Activated naive CD8-positive, alpha-beta T cell treated with anti-CD3 and anti-CD28 coated beads, Interleukin-2, amount 10 ng/mL, durations not matched to agents 7 days and 5 days (primary cell): ENCODE measurements at regions not wholly inside any gene's neighbourhood (a gene's known extent, or its start where the extent isn't known, plus 50 kb on each side); places are given as distances from the start of the nearest gene placed in this dataset.
"Not testable (repeated sequence)": the region's sequence is repeated elsewhere in the genome, so short reads cannot be mapped to it uniquely, and the experiment has no call there.

ENCODE experiments used
- ATAC-seq: fragments of 150-1000 bp; cut with Tn5 transposase; one replicate; pipeline ENCODE4 v1.10.0; 2021; ENCODE audit warnings: low read depth, moderate library complexity
- POLR2A ChIA-PET: fragments of 350-600 bp; sonication (Branson Sonifier 250); formaldehyde crosslinking; loops from one replicate; lab custom pipeline; 2021; ENCODE audit warnings: antibody characterized with exemption; lab: Charles Lee
- DNase-seq: peaks from one replicate; pipeline ENCODE4 v3.0.0; 2021
- H3K27ac Mint-ChIP-seq: one replicate; pipeline ENCODE4 v1.8.0; 2022; ENCODE audit warnings: mild to moderate bottlenecking, mixed read lengths
- H3K27me3 Mint-ChIP-seq: one replicate; pipeline ENCODE4 v1.8.0; 2022; ENCODE audit warnings: mild to moderate bottlenecking, moderate library complexity, mixed read lengths
- H3K36me3 Mint-ChIP-seq: one replicate; pipeline ENCODE4 v1.8.0; 2021; ENCODE audit warnings: mild to moderate bottlenecking, mixed read lengths
- H3K4me1 Mint-ChIP-seq: one replicate; pipeline ENCODE4 v1.8.0; 2021; ENCODE audit warnings: mixed read lengths
- H3K4me3 Mint-ChIP-seq: one replicate; pipeline ENCODE4 v1.8.0; 2022; ENCODE audit warnings: mild to moderate bottlenecking, moderate library complexity, mixed read lengths
- H3K9me3 Mint-ChIP-seq: one replicate; pipeline ENCODE4 v1.8.0; 2021; ENCODE audit warnings: mixed read lengths

- Mint-ChIP-seq H3K36me3 (no peaks in the 10 kb centered on the region), H3K27ac (no peak overlapping the region)
Measured at GRCh38 chr21:32088471-32088870, 190.4 kb downstream of the MIS18A start.

GRCh38 chr21:32087447-32087846 is 191.4 kb downstream of the MIS18A start:
- ATAC-seq = no peak
- Mint-ChIP-seq H3K9me3 (no peaks in the 10 kb centered on the region), H3K4me3 (no peak overlapping the region), H3K27ac (no peak overlapping the region), H3K27me3 (peaks cover 3% of the 10 kb centered on the region), H3K36me3 (no peaks in the 10 kb centered on the region), H3K4me1 (no peaks in the 10 kb centered on the region)
- POLR2A ChIA-PET = no interaction called here
- no peak for DNase-seq

More at GRCh38 chr21:32088471-32088870, 190.4 kb downstream of the MIS18A start:
- no peak overlapping the region for H3K4me3 Mint-ChIP-seq
- H3K9me3 Mint-ChIP-seq = no peaks in the 10 kb centered on the region
- H3K27me3 Mint-ChIP-seq = no peaks in the 10 kb centered on the region
- POLR2A ChIA-PET = no interaction called here
- no peak for ATAC-seq
- no peak for DNase-seq
- H3K4me1 Mint-ChIP-seq = no peaks in the 10 kb centered on the region

DNA sequence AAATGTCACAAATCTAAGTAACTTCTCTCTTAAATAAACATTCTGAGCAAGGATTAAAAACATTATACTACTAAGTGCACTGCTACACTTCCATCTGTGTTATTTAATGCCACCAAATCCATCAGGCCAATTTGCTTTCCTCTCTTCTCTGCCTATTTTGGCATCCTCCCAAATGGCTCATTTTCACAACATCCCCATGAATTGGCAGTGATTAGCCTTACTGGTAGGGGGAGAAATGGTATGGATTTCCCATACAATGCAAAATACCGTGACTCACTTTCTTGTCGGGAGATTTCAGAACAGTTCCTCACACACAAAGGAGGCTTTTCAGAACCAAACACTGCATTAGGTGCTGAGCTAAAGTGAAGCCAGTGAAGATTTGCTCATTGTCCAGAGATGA is 195.7 kb downstream of the MIS18A start:
- ATAC-seq (no peak), DNase-seq (no peak)
- no peaks in the 10 kb centered on the region for H3K4me1 Mint-ChIP-seq
- H3K4me3 Mint-ChIP-seq = no peak overlapping the region
- peaks cover 8% of the 10 kb centered on the region for H3K27me3 Mint-ChIP-seq
- POLR2A ChIA-PET = no interaction called here
- H3K27ac Mint-ChIP-seq = no peak overlapping the region
- no peaks in the 10 kb centered on the region for H3K9me3 Mint-ChIP-seq
- H3K36me3 Mint-ChIP-seq = no peaks in the 10 kb centered on the region

DNA sequence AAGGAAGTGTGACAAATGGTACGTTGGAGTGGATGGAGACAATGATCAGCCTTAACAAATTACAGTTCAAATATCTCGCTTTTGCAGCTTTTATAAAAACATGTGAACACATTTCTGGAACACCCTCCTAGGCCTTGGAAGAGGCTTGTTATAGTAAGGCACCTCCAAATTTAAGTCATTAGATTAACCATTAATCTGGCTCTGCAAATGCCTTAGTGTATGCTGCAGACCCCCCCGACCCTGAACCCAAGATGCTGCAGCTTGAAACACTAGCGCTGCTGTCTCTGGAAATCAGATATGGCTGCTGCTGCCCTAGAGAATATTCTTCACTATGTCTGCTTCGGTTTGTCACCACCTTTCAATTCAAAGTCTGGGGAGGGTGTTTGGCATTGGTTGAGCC is 196.4 kb downstream of the MIS18A start:
- no peaks in the 10 kb centered on the region for H3K36me3 Mint-ChIP-seq
- no peaks in the 10 kb centered on the region for H3K9me3 Mint-ChIP-seq
- no peaks in the 10 kb centered on the region for H3K4me1 Mint-ChIP-seq
- DNase-seq (no peak), ATAC-seq (no peak)
- H3K4me3 Mint-ChIP-seq = no peak overlapping the region
- no peak overlapping the region for H3K27ac Mint-ChIP-seq
- POLR2A ChIA-PET = no interaction called here
- peaks cover 8% of the 10 kb centered on the region for H3K27me3 Mint-ChIP-seq

GRCh38 chr21:32073593-32073992 is 200.8 kb downstream of the HUNK start:
- no peaks in the 10 kb centered on the region for H3K4me1 Mint-ChIP-seq
- no peaks in the 10 kb centered on the region for H3K9me3 Mint-ChIP-seq
- no peak overlapping the region for H3K27ac Mint-ChIP-seq
- POLR2A ChIA-PET = no interaction called here
- H3K27me3 Mint-ChIP-seq = peaks cover 2% of the 10 kb centered on the region
- no peaks in the 10 kb centered on the region for H3K36me3 Mint-ChIP-seq
- H3K4me3 Mint-ChIP-seq = no peak overlapping the region
- ATAC-seq = no peak
- DNase-seq = no peak

DNA sequence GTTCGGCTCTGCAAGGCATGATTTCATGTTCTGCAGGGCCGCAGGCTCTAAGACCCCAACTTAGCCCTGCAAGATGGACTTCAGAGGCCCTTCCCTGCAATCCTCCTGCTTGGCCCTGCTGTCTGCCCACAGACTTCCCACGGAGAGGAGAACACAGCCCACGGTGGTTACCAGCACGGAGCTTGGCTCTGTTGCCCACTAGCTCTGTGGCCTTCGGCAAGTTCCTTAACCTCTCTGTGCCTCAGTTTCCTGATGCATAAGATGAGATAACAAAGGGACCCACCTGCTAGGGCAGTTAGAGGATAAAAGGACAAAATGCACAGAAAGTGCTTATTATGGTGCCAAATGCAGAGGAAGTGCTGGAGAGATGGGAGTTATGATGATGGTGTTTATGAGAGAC is 200.4 kb downstream of the HUNK start:
- Mint-ChIP-seq H3K27ac (no peak overlapping the region), H3K9me3 (no peaks in the 10 kb centered on the region), H3K36me3 (no peaks in the 10 kb centered on the region), H3K27me3 (no peaks in the 10 kb centered on the region), H3K4me3 (no peak overlapping the region), H3K4me1 (no peaks in the 10 kb centered on the region)
- POLR2A ChIA-PET = no interaction called here
- DNase-seq (no peak), ATAC-seq (no peak)

DNA sequence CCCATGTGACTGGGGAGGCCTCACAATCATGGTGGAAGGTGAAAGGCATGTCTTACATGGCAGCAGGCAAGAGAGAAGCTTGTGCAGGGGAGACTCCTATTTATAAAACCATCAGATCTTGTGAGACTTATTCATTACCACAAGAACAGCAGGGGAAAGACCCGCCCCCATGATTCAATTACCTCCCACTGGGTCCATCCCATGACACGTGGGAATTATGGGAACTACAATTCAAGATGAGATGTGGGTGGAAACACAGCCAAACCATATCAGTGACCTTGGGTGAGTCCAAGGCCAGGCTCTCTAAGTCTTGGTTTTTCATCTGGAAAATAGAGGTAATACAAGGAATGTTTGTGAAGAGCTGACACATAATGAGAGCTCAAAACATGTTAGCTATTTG is 198.8 kb downstream of the HUNK start:
- ATAC-seq, H3K27me3 Mint-ChIP-seq, H3K27ac Mint-ChIP-seq, H3K4me3 Mint-ChIP-seq, H3K4me1 Mint-ChIP-seq, H3K9me3 Mint-ChIP-seq, H3K36me3 Mint-ChIP-seq, DNase-seq, POLR2A ChIA-PET: not testable (repeated sequence)

- Mint-ChIP-seq H3K36me3 (no peaks in the 10 kb centered on the region), H3K27ac (no peak overlapping the region), H3K9me3 (no peaks in the 10 kb centered on the region), H3K4me3 (no peak overlapping the region), H3K27me3 (no peaks in the 10 kb centered on the region), H3K4me1 (no peaks in the 10 kb centered on the region)
- DNase-seq (no peak), ATAC-seq (no peak)
- POLR2A ChIA-PET = no interaction called here
Measured at GRCh38 chr21:32070676-32071330, 198.0 kb downstream of the HUNK start.

DNA sequence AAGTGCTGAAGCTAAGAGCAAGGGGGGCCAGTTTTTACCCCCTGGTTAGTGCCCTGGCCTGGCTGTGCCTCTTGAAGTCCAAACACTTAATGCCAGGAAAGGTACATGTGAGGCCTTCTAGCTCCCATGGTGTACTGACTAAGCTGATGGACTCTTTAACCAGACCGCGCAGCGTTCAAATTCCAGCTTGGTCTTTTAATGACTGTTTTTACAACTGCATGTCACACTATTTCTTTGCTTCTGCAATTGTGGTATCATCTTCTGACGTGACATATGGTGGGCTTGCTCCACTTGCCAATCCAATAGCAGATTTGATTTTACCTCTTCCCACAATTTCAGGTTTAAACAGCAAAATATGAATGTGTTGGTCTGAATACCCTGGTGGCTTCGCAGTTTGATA is 197.3 kb downstream of the HUNK start:
- no peaks in the 10 kb centered on the region for H3K36me3 Mint-ChIP-seq
- no peak for DNase-seq
- H3K27ac Mint-ChIP-seq = no peak overlapping the region
- H3K27me3 Mint-ChIP-seq = no peaks in the 10 kb centered on the region
- POLR2A ChIA-PET = no interaction called here
- no peak overlapping the region for H3K4me3 Mint-ChIP-seq
- no peaks in the 10 kb centered on the region for H3K9me3 Mint-ChIP-seq
- no peaks in the 10 kb centered on the region for H3K4me1 Mint-ChIP-seq
- no peak for ATAC-seq

GRCh38 chr21:32065654-32066053 is 192.8 kb downstream of the HUNK start:
- Mint-ChIP-seq H3K36me3 (no peaks in the 10 kb centered on the region), H3K4me3 (no peak overlapping the region), H3K27ac (no peak overlapping the region), H3K27me3 (peaks cover 6% of the 10 kb centered on the region), H3K9me3 (no peaks in the 10 kb centered on the region), H3K4me1 (no peaks in the 10 kb centered on the region)
- DNase-seq (no peak), ATAC-seq (no peak)
- POLR2A ChIA-PET = no interaction called here

- Mint-ChIP-seq H3K27ac (no peak overlapping the region), H3K27me3 (peaks cover 6% of the 10 kb centered on the region), H3K9me3 (peaks cover 1% of the 10 kb centered on the region), H3K4me3 (no peak overlapping the region), H3K36me3 (no peaks in the 10 kb centered on the region), H3K4me1 (no peaks in the 10 kb centered on the region)
- no peak for ATAC-seq
- no peak for DNase-seq
- POLR2A ChIA-PET = no interaction called here
Measured at GRCh38 chr21:32064281-32064910, 191.6 kb downstream of the HUNK start.

- DNase-seq = no peak
- Mint-ChIP-seq H3K4me3 (no peak overlapping the region), H3K9me3 (peaks cover 1% of the 10 kb centered on the region), H3K4me1 (no peaks in the 10 kb centered on the region), H3K27me3 (peaks cover 6% of the 10 kb centered on the region), H3K27ac (no peak overlapping the region), H3K36me3 (no peaks in the 10 kb centered on the region)
- POLR2A ChIA-PET = no interaction called here
- no peak for ATAC-seq
Measured at GRCh38 chr21:32062591-32063227, 189.9 kb downstream of the HUNK start.

- Mint-ChIP-seq H3K27me3 (peaks cover 6% of the 10 kb centered on the region), H3K4me3 (no peak overlapping the region), H3K4me1 (no peaks in the 10 kb centered on the region), H3K9me3 (peaks cover 1% of the 10 kb centered on the region), H3K36me3 (no peaks in the 10 kb centered on the region), H3K27ac (no peak overlapping the region)
- DNase-seq = no peak
- POLR2A ChIA-PET = no interaction called here
- ATAC-seq = no peak
Measured at GRCh38 chr21:32061729-32062128, 188.9 kb downstream of the HUNK start.

DNA sequence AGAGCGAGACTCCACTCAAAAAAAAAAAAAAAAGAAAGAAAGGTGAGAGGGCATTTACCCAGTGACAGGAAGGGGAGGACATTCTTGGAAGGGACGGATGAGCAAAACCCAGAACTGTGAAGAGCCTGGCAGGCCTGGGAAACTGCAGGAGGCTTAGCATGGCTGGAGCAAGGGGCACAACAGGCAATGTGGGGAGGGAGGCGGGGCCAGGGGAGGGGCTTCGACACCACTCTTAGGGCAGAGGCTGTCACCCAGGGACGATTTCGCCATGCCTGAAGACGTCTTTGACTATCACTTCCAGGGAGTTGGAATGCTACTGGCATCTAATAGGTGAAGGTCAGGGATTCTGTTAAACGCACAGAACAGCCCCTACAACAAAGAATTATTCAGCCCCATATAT is 184.0 kb downstream of the HUNK start:
- Mint-ChIP-seq H3K36me3 (no peaks in the 10 kb centered on the region), H3K27me3 (no peaks in the 10 kb centered on the region), H3K4me3 (no peak overlapping the region), H3K27ac (no peak overlapping the region), H3K4me1 (no peaks in the 10 kb centered on the region), H3K9me3 (peaks cover 7% of the 10 kb centered on the region)
- ATAC-seq (no peak), DNase-seq (no peak)
- POLR2A ChIA-PET = no interaction called here
